H9 (cell line): ENCODE measurements at regions not wholly inside any gene's neighbourhood (a gene's known extent, or its start where the extent isn't known, plus 50 kb on each side); places are given as distances from the start of the nearest gene placed in this dataset.

Source experiments
- DNase-seq: peaks from one replicate; pipeline ENCODE4 v3.0.0-alpha.2; 2017
- H2AFZ ChIP-seq: one replicate; pipeline ENCODE4 v1.6.1; 2013; ENCODE audit warnings: mild to moderate bottlenecking, low read length, control low read depth, moderate library complexity
- H2AK5ac ChIP-seq: 2 replicates; pipeline ENCODE4 v1.6.1; 2013; ENCODE audit warnings: low read length, control low read depth, mixed read lengths; ENCODE audit not compliant: insufficient read length
- H2BK120ac ChIP-seq: one replicate; pipeline ENCODE4 v1.6.1; 2013; ENCODE audit warnings: low read depth, mild to moderate bottlenecking, low read length, control low read depth, inconsistent platforms; ENCODE audit not compliant: poor library complexity, severe bottlenecking
- H2BK12ac ChIP-seq: 2 replicates; pipeline ENCODE4 v1.6.1; 2013; ENCODE audit warnings: low read length, control low read depth, mixed read lengths, low read depth; ENCODE audit not compliant: insufficient read length
- H2BK15ac ChIP-seq: 2 replicates; pipeline ENCODE4 v1.6.1; 2013; ENCODE audit warnings: low read depth, low read length, control low read depth
- H2BK20ac ChIP-seq: one replicate; pipeline ENCODE4 v1.6.1; 2013; ENCODE audit warnings: low read depth, mild to moderate bottlenecking, low read length, control low read depth, inconsistent platforms; ENCODE audit not compliant: poor library complexity, severe bottlenecking
- H2BK5ac ChIP-seq: 2 replicates; pipeline ENCODE4 v1.6.1; 2013; ENCODE audit warnings: low read length, control low read depth, mixed read lengths; ENCODE audit not compliant: insufficient read length
- H3K14ac ChIP-seq: 2 replicates; pipeline ENCODE4 v1.6.1; 2013; ENCODE audit warnings: low read length, control low read depth; ENCODE audit not compliant: insufficient read depth
- H3K18ac ChIP-seq: 2 replicates; pipeline ENCODE4 v1.6.1; 2013; ENCODE audit warnings: low read depth, mild to moderate bottlenecking, mixed read lengths, low read length, control low read depth; ENCODE audit not compliant: insufficient read length
- H3K23ac ChIP-seq: 2 replicates; pipeline ENCODE4 v1.6.1; 2013; ENCODE audit warnings: low read length, control low read depth, mixed read lengths, low read depth; ENCODE audit not compliant: insufficient read length
- H3K23me2 ChIP-seq: 2 replicates; pipeline ENCODE4 v1.6.1; 2013; ENCODE audit warnings: low read depth, mild to moderate bottlenecking, mixed read lengths, low read length, control low read depth; ENCODE audit not compliant: insufficient read length, poor library complexity, severe bottlenecking
- H3K27ac ChIP-seq: 2 replicates; pipeline ENCODE4 v1.5.1; 2013; ENCODE audit warnings: low read length, control low read depth, mixed read lengths, low read depth; ENCODE audit not compliant: insufficient read length
- H3K27me3 ChIP-seq: 2 replicates; pipeline ENCODE4 v1.6.1; 2013; ENCODE audit warnings: low read length, control low read depth, inconsistent platforms; ENCODE audit not compliant: insufficient read depth
- H3K4ac ChIP-seq: 2 replicates; pipeline ENCODE4 v1.6.1; 2013; ENCODE audit warnings: low read depth, mild to moderate bottlenecking, control low read depth, inconsistent platforms, low read length, moderate library complexity
- H3K4me1 ChIP-seq: 2 replicates; pipeline ENCODE4 v1.6.1; 2013; ENCODE audit warnings: low read length, control low read depth, inconsistent platforms; ENCODE audit not compliant: insufficient read depth
- H3K4me2 ChIP-seq: 2 replicates; pipeline ENCODE4 v1.6.1; 2013; ENCODE audit warnings: low read length, control low read depth, mixed read lengths; ENCODE audit not compliant: insufficient read length, insufficient read depth
- H3K56ac ChIP-seq: 2 replicates; pipeline ENCODE4 v1.6.1; 2013; ENCODE audit warnings: low read depth, mild to moderate bottlenecking, mixed read lengths, low read length, control low read depth; ENCODE audit not compliant: insufficient read length
- H3K79me1 ChIP-seq: 2 replicates; pipeline ENCODE4 v1.6.1; 2013; ENCODE audit warnings: low read depth, mild to moderate bottlenecking, moderate library complexity, low read length, control low read depth, inconsistent platforms; ENCODE audit not compliant: insufficient read depth, poor library complexity, severe bottlenecking
- H3K79me2 ChIP-seq: 2 replicates; pipeline ENCODE4 v1.6.1; 2013; ENCODE audit warnings: low read length, control low read depth, inconsistent platforms; ENCODE audit not compliant: insufficient read depth
- H3K9ac ChIP-seq: 2 replicates; pipeline ENCODE4 v1.6.1; 2013; ENCODE audit warnings: low read length, control low read depth, mixed read lengths; ENCODE audit not compliant: insufficient read length; ENCODE audit errors: extremely low read depth
- H3K9me3 ChIP-seq: one replicate; pipeline ENCODE4 v1.6.1; 2013; ENCODE audit warnings: low read depth, low read length, inconsistent platforms; ENCODE audit not compliant: control insufficient read depth
- H3T11ph ChIP-seq: one replicate; pipeline ENCODE4 v1.6.1; 2013; ENCODE audit warnings: mild to moderate bottlenecking, low read length, control low read depth, inconsistent platforms
- H4K20me1 ChIP-seq: one replicate; pipeline ENCODE4 v1.6.1; 2013; ENCODE audit not compliant: control insufficient read depth, insufficient read length, insufficient read depth
- H4K5ac ChIP-seq: 2 replicates; pipeline ENCODE4 v1.6.1; 2013; ENCODE audit warnings: low read depth, mild to moderate bottlenecking, mixed read lengths, low read length, control low read depth; ENCODE audit not compliant: insufficient read length
- H4K8ac ChIP-seq: replicated peaks from 2 replicates; pipeline ENCODE4 v1.6.1; 2013; ENCODE audit warnings: low read length, control low read depth, mixed read lengths, low read depth; ENCODE audit not compliant: insufficient read length
- H4K91ac ChIP-seq: 2 replicates; pipeline ENCODE4 v1.6.1; 2013; ENCODE audit warnings: low read depth, mild to moderate bottlenecking, moderate library complexity, mixed read lengths, low read length, control low read depth; ENCODE audit not compliant: insufficient read length
- H3K27ac Mint-ChIP-seq, 3 experiments: 2 replicates in 2 of 3; 3 replicates in 1 of 3; pipeline ENCODE4 v1.8.0; 2020 to 2021; ENCODE audit warnings: mixed read lengths in 3 of 3, mild to moderate bottlenecking in 1 of 3, moderate library complexity in 1 of 3
- H3K27me3 Mint-ChIP-seq: 2 replicates; pipeline ENCODE4 v1.8.0; 2021; ENCODE audit warnings: low read depth, mild to moderate bottlenecking, moderate library complexity, mixed read lengths
- H3K36me3 Mint-ChIP-seq, 3 experiments: 2 replicates in 2 of 3; 3 replicates in 1 of 3; pipeline ENCODE4 v1.8.0; 2020 to 2021; ENCODE audit warnings: low read depth in 3 of 3, mixed read lengths in 3 of 3; ENCODE audit not compliant: insufficient read depth in 1 of 3
- H3K4me1 Mint-ChIP-seq, 2 experiments: 2 replicates each; pipeline ENCODE4 v1.8.0; 2020; ENCODE audit warnings: mixed read lengths in 2 of 2
- H3K4me3 Mint-ChIP-seq, 2 experiments: 2 replicates in 1 of 2; 3 replicates in 1 of 2; pipeline ENCODE4 v1.8.0; 2020 to 2021; ENCODE audit warnings: mild to moderate bottlenecking in 2 of 2, mixed read lengths in 2 of 2, moderate library complexity in 1 of 2
- H3K9me3 Mint-ChIP-seq, 2 experiments: 2 replicates in 1 of 2; 3 replicates in 1 of 2; pipeline ENCODE4 v1.8.0; 2020; ENCODE audit warnings: mild to moderate bottlenecking in 2 of 2, mixed read lengths in 2 of 2, moderate library complexity in 1 of 2
- WGBS: extraction: QIAGEN DNeasy Blood & Tissue Kit; methylation state at CpG from one replicate; pipeline ENCODE4 v1.1.7; 2013; ENCODE audit warnings: missing lambda C conversion rate, low lambda C conversion rate, mixed read lengths; ENCODE audit not compliant: insufficient read length; ENCODE audit errors: extremely low coverage; 5-methylcytosine and 5-hydroxymethylcytosine counted together
- TF ChIP-seq, protein P1 (sequence below): fragments of 200-600 bp; sonication (generic); conservative IDR thresholded peaks from 3 replicates; pipeline ENCODE4 v1.8.0; 2021; ENCODE audit warnings: antibody characterized with exemption, mild to moderate bottlenecking

GRCh38 chr2:236811062-236811656, 241.5 kb downstream of the ACKR3 start:
- Histone ChIP-seq H3K27me3 (no peaks in the 10 kb centered on the region), H3K79me2 (no peaks in the 10 kb centered on the region), H2AFZ (no peak overlapping the region), H3K4ac (no peak overlapping the region), H3K14ac (no peak overlapping the region), H2BK15ac (no peak overlapping the region), H4K5ac (no peak overlapping the region), H3K27ac (no peak overlapping the region), H3K9me3 (peaks cover 15% of the 10 kb centered on the region), H3K18ac (no peak overlapping the region), H3K9ac (no peak overlapping the region), H4K91ac (no peak overlapping the region), H2AK5ac (no peak overlapping the region), H2BK5ac (no peak overlapping the region), H4K8ac (no peak overlapping the region), H3K23me2 (no peaks in the 10 kb centered on the region), H3K4me2 (no peak overlapping the region), H2BK20ac (no peak overlapping the region), H3K23ac (no peak overlapping the region), H3K4me1 (no peaks in the 10 kb centered on the region), H2BK12ac (no peak overlapping the region), H3T11ph (no peak overlapping the region), H4K20me1 (no peaks in the 10 kb centered on the region), H3K79me1 (no peaks in the 10 kb centered on the region), H2BK120ac (no peak overlapping the region), H3K56ac (no peak overlapping the region)
- H3K9me3 Mint-ChIP-seq = peaks cover 36 to 38% of the 10 kb centered on the region in 2 experiments
- H3K4me3 Mint-ChIP-seq = no peak overlapping the region
- no CpG with 5 or more reads among the region's 4 CpGs for WGBS
- peaks cover 21 to 43% (median 27%) of the 10 kb centered on the region in 3 experiments for H3K36me3 Mint-ChIP-seq
- H3K27me3 Mint-ChIP-seq = peaks cover 8% of the 10 kb centered on the region
- TF ChIP-seq, protein P1, sequence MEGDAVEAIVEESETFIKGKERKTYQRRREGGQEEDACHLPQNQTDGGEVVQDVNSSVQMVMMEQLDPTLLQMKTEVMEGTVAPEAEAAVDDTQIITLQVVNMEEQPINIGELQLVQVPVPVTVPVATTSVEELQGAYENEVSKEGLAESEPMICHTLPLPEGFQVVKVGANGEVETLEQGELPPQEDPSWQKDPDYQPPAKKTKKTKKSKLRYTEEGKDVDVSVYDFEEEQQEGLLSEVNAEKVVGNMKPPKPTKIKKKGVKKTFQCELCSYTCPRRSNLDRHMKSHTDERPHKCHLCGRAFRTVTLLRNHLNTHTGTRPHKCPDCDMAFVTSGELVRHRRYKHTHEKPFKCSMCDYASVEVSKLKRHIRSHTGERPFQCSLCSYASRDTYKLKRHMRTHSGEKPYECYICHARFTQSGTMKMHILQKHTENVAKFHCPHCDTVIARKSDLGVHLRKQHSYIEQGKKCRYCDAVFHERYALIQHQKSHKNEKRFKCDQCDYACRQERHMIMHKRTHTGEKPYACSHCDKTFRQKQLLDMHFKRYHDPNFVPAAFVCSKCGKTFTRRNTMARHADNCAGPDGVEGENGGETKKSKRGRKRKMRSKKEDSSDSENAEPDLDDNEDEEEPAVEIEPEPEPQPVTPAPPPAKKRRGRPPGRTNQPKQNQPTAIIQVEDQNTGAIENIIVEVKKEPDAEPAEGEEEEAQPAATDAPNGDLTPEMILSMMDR = no peak
- no peak for DNase-seq
- peaks cover 10 to 18% of the 10 kb centered on the region in 2 experiments for H3K4me1 Mint-ChIP-seq
- no peak overlapping the region for H3K27ac Mint-ChIP-seq
